ENCODE measurements at regions not wholly inside any gene's neighbourhood (a gene's known extent, or its start where the extent isn't known, plus 50 kb on each side); places are given as distances from the start of the nearest gene placed in this dataset.
"Not testable (repeated sequence)": the region's sequence is repeated elsewhere in the genome, so short reads cannot be mapped to it uniquely, and the experiment has no call there.

DNA sequence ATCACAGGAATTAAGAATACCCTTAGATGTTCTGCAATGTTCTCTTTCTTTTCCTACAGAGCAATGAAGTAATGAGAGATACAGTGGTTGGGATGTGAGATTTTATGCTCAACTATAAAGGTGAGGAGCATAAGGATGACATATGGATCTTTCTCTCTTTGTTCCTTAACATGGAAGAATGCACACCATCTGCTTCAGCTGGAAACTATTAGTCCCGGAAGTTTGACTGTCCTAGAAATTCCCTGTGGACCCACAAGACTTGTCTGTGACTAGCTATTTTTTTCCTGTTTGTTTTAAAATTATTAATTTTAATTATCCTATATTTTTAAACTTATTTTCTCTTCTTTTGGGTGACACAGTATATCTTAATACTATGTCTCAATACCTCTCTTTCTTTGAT is 80.2 kb downstream of the DKK1 start:
- Histone ChIP-seq H2AFZ (ENCODE audit: low read depth, low read length) (no peak overlapping the region), H3F3A (ENCODE audit: insufficient read depth, low read length, poor library complexity, severe bottlenecking) (no peaks in the 10 kb centered on the region), H3K9me3 (ENCODE audit: low read length) (no peaks in the 10 kb centered on the region), H3K9me2 (ENCODE audit: insufficient read depth, low read length) (no peaks in the 10 kb centered on the region), H3K27me3 (ENCODE audit: insufficient read depth, low read depth, low read length) (no peaks in the 10 kb centered on the region), H3K36me3 (ENCODE audit: insufficient read depth, low read length) (no peaks in the 10 kb centered on the region), H3K4me2 (ENCODE audit: low read length) (no peak overlapping the region), H3K79me2 (replicated peaks; ENCODE audit: insufficient read depth, low read length) (no peaks in the 10 kb centered on the region), H3K27ac (ENCODE audit: low read length) (no peak overlapping the region), H3K4me3 (ENCODE audit: low read length) (no peak overlapping the region), H4K20me1 (ENCODE audit: insufficient read depth) (no peaks in the 10 kb centered on the region), H3K9ac (ENCODE audit: low read length) (no peak overlapping the region)
- TF ChIP-seq RAD21 (conservative IDR thresholded peaks at IDR 0.05) (no peak), CTCF (IDR thresholded peaks at IDR 0.05; ENCODE audit: poor library complexity, severe bottlenecking) (no peak), POLR2AphosphoS5 (IDR thresholded peaks at IDR 0.05) (no peak), TAF1 (IDR thresholded peaks at IDR 0.05; ENCODE audit: low read depth) (no peak), REST (IDR thresholded peaks at IDR 0.05; ENCODE audit: borderline replicate concordance) (no peak), EZH2 (IDR thresholded peaks at IDR 0.05; ENCODE audit: borderline replicate concordance, insufficient read depth, low read length, poor library complexity, severe bottlenecking) (no peak), MXI1 (conservative IDR thresholded peaks at IDR 0.05; ENCODE audit: poor library complexity, severe bottlenecking) (no peak), SMC3 (conservative IDR thresholded peaks at IDR 0.05; ENCODE audit: poor library complexity) (no peak), EP300 (conservative IDR thresholded peaks at IDR 0.05; ENCODE audit: poor library complexity, severe bottlenecking) (no peak)

GRCh38 chr10:52400562-52400961 is 86.5 kb downstream of the DKK1 start:
- no peaks in the 10 kb centered on the region for H4K20me1 ChIP-seq (ENCODE audit: insufficient read depth)
- no peaks in the 10 kb centered on the region for H3K36me3 ChIP-seq (ENCODE audit: insufficient read depth, low read length)
- H3F3A ChIP-seq (ENCODE audit: insufficient read depth, low read length, poor library complexity, severe bottlenecking) = no peaks in the 10 kb centered on the region
- no peak overlapping the region for H2AFZ ChIP-seq (ENCODE audit: low read depth, low read length)
- no peaks in the 10 kb centered on the region for H3K9me2 ChIP-seq (ENCODE audit: insufficient read depth, low read length)
- no peak overlapping the region for H3K4me3 ChIP-seq (ENCODE audit: low read length)
- H3K4me2 ChIP-seq (ENCODE audit: low read length) = no peak overlapping the region
- no peak overlapping the region for H3K27ac ChIP-seq (ENCODE audit: low read length)
- H3K9me3 ChIP-seq (ENCODE audit: low read length) = no peaks in the 10 kb centered on the region
- no peaks in the 10 kb centered on the region for H3K79me2 ChIP-seq (replicated peaks; ENCODE audit: insufficient read depth, low read length)
- H3K27me3 ChIP-seq (ENCODE audit: insufficient read depth, low read depth, low read length) = no peaks in the 10 kb centered on the region
- no peak overlapping the region for H3K9ac ChIP-seq (ENCODE audit: low read length)
- no peak for TF ChIP-seq MXI1 (conservative IDR thresholded peaks at IDR 0.05; ENCODE audit: poor library complexity, severe bottlenecking)

DNA sequence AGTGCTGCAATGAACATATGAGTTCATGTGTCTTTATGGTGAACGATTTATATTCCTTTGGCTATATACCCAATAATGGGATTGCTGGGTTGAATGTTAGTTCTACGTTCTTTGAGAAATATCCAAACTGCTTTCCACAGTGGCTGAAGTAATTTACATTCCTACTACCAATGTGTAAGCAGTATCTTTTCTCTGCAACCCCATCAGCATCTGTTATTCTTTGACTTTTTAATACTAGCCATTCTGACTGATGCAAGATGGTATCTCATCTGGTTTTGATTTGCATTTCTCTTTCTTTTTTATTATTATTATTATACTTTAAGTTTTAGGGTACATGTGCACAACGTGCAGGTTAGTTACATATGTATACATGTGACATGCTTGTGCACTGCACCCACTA is 89.7 kb downstream of the DKK1 start:
- H3K79me2 ChIP-seq (replicated peaks; ENCODE audit: insufficient read depth, low read length); H4K20me1 ChIP-seq (ENCODE audit: insufficient read depth); H3K9me2 ChIP-seq (ENCODE audit: insufficient read depth, low read length); H3K9ac ChIP-seq (ENCODE audit: low read length); H3F3A ChIP-seq (ENCODE audit: insufficient read depth, low read length, poor library complexity, severe bottlenecking); H3K9me3 ChIP-seq (ENCODE audit: low read length); H3K27ac ChIP-seq (ENCODE audit: low read length); H3K4me3 ChIP-seq (ENCODE audit: low read length); H3K36me3 ChIP-seq (ENCODE audit: insufficient read depth, low read length); H2AFZ ChIP-seq (ENCODE audit: low read depth, low read length); H3K4me2 ChIP-seq (ENCODE audit: low read length); H3K27me3 ChIP-seq (ENCODE audit: insufficient read depth, low read depth, low read length): not testable (repeated sequence)

All from neural cell (in vitro differentiated cells).